GM23338 (cell line): ENCODE measurements at regions not wholly inside any gene's neighbourhood (a gene's known extent, or its start where the extent isn't known, plus 50 kb on each side); places are given as distances from the start of the nearest gene placed in this dataset.

Source experiments
- ATAC-seq: fragments of 200-7000 bp; cut with Tn5 transposase; 3 replicates; pipeline ENCODE4 v1.9.1; 2020
- DNase-seq: peaks from one replicate; pipeline ENCODE4 v3.0.0-alpha.2; 2015; ENCODE audit warnings: low spot score
- H2AFZ ChIP-seq: fragments of 200-600 bp; sonication (generic); 2 replicates; pipeline ENCODE4 v1.8.0; 2016; ENCODE audit warnings: antibody characterized with exemption, mild to moderate bottlenecking, moderate library complexity
- H3F3A ChIP-seq: fragments of 200-600 bp; sonication (generic); replicated peaks from 2 replicates; pipeline ENCODE4 v1.8.0; 2017; ENCODE audit warnings: antibody characterized with exemption, mixed run types, low read depth
- H3K27ac ChIP-seq: fragments of 200-600 bp; sonication (generic); 2 replicates; pipeline ENCODE4 v1.6.1; 2016; ENCODE audit warnings: low read depth
- H3K27me3 ChIP-seq: fragments of 200-600 bp; sonication (generic); 2 replicates; pipeline ENCODE4 v1.8.0; 2016; ENCODE audit warnings: mild to moderate bottlenecking, mixed run types, moderate library complexity; ENCODE audit not compliant: insufficient read depth
- H3K36me3 ChIP-seq: fragments of 200-600 bp; sonication (generic); 2 replicates; pipeline ENCODE4 v1.8.0; 2016; ENCODE audit warnings: mild to moderate bottlenecking; ENCODE audit not compliant: insufficient read depth
- H3K4me1 ChIP-seq: fragments of 200-600 bp; sonication (generic); 2 replicates; pipeline ENCODE4 v1.8.0; 2016; ENCODE audit warnings: mild to moderate bottlenecking, moderate library complexity; ENCODE audit not compliant: insufficient read depth
- H3K4me2 ChIP-seq: fragments of 200-600 bp; sonication (generic); 2 replicates; pipeline ENCODE4 v1.7.1; 2017; ENCODE audit warnings: mixed run types
- H3K4me3 ChIP-seq: fragments of 200-600 bp; sonication (generic); 2 replicates; pipeline ENCODE4 v1.6.1; 2016; ENCODE audit warnings: mixed run types
- H3K79me2 ChIP-seq: fragments of 200-600 bp; sonication (generic); replicated peaks from 2 replicates; pipeline ENCODE4 v1.8.0; 2017; ENCODE audit warnings: mild to moderate bottlenecking; ENCODE audit not compliant: insufficient read depth
- H3K9me2 ChIP-seq: fragments of 200-600 bp; sonication (generic); 2 replicates; pipeline ENCODE4 v1.8.0; 2017; ENCODE audit not compliant: insufficient read depth
- H4K20me1 ChIP-seq: fragments of 200-600 bp; sonication (generic); replicated peaks from 2 replicates; pipeline ENCODE4 v1.8.0; 2017; ENCODE audit warnings: mild to moderate bottlenecking; ENCODE audit not compliant: insufficient read depth
- H3K27ac Mint-ChIP-seq: 2 replicates; pipeline ENCODE4 v1.8.0; 2020; ENCODE audit warnings: inconsistent platforms, mild to moderate bottlenecking, moderate library complexity, mixed read lengths
- H3K27me3 Mint-ChIP-seq: 3 replicates; pipeline ENCODE4 v1.8.0; 2022; ENCODE audit warnings: low read depth, mild to moderate bottlenecking, moderate library complexity, mixed read lengths, inconsistent platforms; ENCODE audit not compliant: insufficient read depth, poor library complexity
- H3K36me3 Mint-ChIP-seq: 3 replicates; pipeline ENCODE4 v1.8.0; 2021; ENCODE audit warnings: low read depth, mild to moderate bottlenecking, inconsistent platforms, moderate library complexity, mixed read lengths
- H3K4me1 Mint-ChIP-seq: 3 replicates; pipeline ENCODE4 v1.8.0; 2020; ENCODE audit warnings: mild to moderate bottlenecking, inconsistent platforms, mixed read lengths
- H3K4me3 Mint-ChIP-seq: 3 replicates; pipeline ENCODE4 v1.8.0; 2021; ENCODE audit warnings: moderate library complexity, mild to moderate bottlenecking, inconsistent platforms, mixed read lengths
- H3K9me3 Mint-ChIP-seq: 3 replicates; pipeline ENCODE4 v1.8.0; 2020; ENCODE audit warnings: moderate library complexity, mild to moderate bottlenecking, inconsistent platforms, mixed read lengths
- CREB1 ChIP-seq: fragments of 250-450 bp; sonication (Bioruptor Pico); IDR thresholded peaks from 2 replicates; pipeline ENCODE4 v1.5.0; 2020; ENCODE audit warnings: low read depth, mild to moderate bottlenecking, moderate library complexity
- CTCF ChIP-seq, 2 experiments: fragments of 200-600 bp in 1 of 2; sonication (generic) in 1 of 2; conservative IDR thresholded peaks; 2 replicates each; pipeline versions ENCODE4 v1.5.1 to v1.6.1; 2016 to 2017; ENCODE audit warnings: antibody characterized with exemption in 2 of 2, low read depth in 2 of 2, mild to moderate bottlenecking in 2 of 2, moderate library complexity in 1 of 2
- ETS1 ChIP-seq: IDR thresholded peaks from 2 replicates; pipeline ENCODE4 v1.6.1; 2016; ENCODE audit warnings: antibody characterized with exemption
- EZH2 ChIP-seq: fragments of 200-600 bp; sonication (generic); IDR thresholded peaks from one replicate; pipeline ENCODE4 v1.8.0; 2017; ENCODE audit warnings: antibody characterized with exemption, mild to moderate bottlenecking, low read depth; ENCODE audit not compliant: unreplicated experiment
- EZH2phosphoT487 ChIP-seq: fragments of 200-600 bp; sonication (generic); IDR thresholded peaks from one replicate; pipeline ENCODE4 v1.8.1; 2018; ENCODE audit warnings: antibody characterized with exemption; ENCODE audit not compliant: unreplicated experiment
- JUNB ChIP-seq: IDR thresholded peaks from one replicate; pipeline ENCODE4 v1.6.1; 2016; ENCODE audit warnings: antibody characterized with exemption; ENCODE audit not compliant: unreplicated experiment
- NANOG ChIP-seq: IDR thresholded peaks from 2 replicates; pipeline ENCODE4 v1.6.1; 2016; ENCODE audit warnings: antibody characterized with exemption, borderline replicate concordance
- POLR2AphosphoS5 ChIP-seq: IDR thresholded peaks from 2 replicates; pipeline ENCODE4 v1.6.1; 2016; ENCODE audit warnings: antibody characterized with exemption, low read depth
- REST ChIP-seq: IDR thresholded peaks from one replicate; pipeline ENCODE4 v1.6.1; 2018; ENCODE audit warnings: antibody characterized with exemption; ENCODE audit not compliant: unreplicated experiment
- STAT1 ChIP-seq: IDR thresholded peaks from one replicate; pipeline ENCODE4 v1.6.1; 2016; ENCODE audit warnings: antibody characterized with exemption; ENCODE audit not compliant: unreplicated experiment
- ZNF114 ChIP-seq: fragments of 250-450 bp; sonication (Bioruptor Pico); IDR thresholded peaks from 2 replicates; pipeline ENCODE4 v1.5.0; 2020; ENCODE audit warnings: mild to moderate bottlenecking, moderate library complexity
- ZNF331 ChIP-seq: fragments of 250-450 bp; sonication (Bioruptor Pico); IDR thresholded peaks from 2 replicates; pipeline ENCODE4 v1.5.0; 2020; ENCODE audit warnings: low read depth, mild to moderate bottlenecking, moderate library complexity
- ZNF462 ChIP-seq: fragments of 250-450 bp; sonication (Bioruptor Pico); IDR thresholded peaks from 2 replicates; pipeline ENCODE4 v1.5.0; 2020; ENCODE audit warnings: mild to moderate bottlenecking, moderate library complexity

- Histone ChIP-seq H3K36me3 (peaks cover 4% of the 10 kb centered on the region; the same call in 1 of the 2 replicates), H3K4me1 (no peaks in the 10 kb centered on the region), H3K27me3 (no peaks in the 10 kb centered on the region), H3K4me3 (no peak overlapping the region), H2AFZ (no peak overlapping the region), H3K9me2 (peaks cover 5% of the 10 kb centered on the region; the same call in 1 of the 2 replicates), H4K20me1 (no peaks in the 10 kb centered on the region), H3K79me2 (no peaks in the 10 kb centered on the region), H3K4me2 (no peak overlapping the region), H3K27ac (no peak overlapping the region), H3F3A (no peaks in the 10 kb centered on the region)
- TF ChIP-seq NANOG (no peak), REST (no peak), ZNF462 (CRISPR knock-in tag) (no peak), ZNF331 (CRISPR knock-in tag) (no peak), POLR2AphosphoS5 (no peak), EZH2 (no peak), EZH2phosphoT487 (no peak), ZNF114 (CRISPR knock-in tag) (no peak), ETS1 (no peak), JUNB (no peak), CTCF (conservative IDR thresholded peaks at IDR 0.05; ENCODE audit: low read depth in 2 of 2) (no peak), STAT1 (no peak), CREB1 (no peak)
- Mint-ChIP-seq H3K4me1 (no peaks in the 10 kb centered on the region), H3K36me3 (peaks cover 7% of the 10 kb centered on the region; the same call in 2 of the 3 replicates), H3K27ac (no peak overlapping the region), H3K27me3 (no peaks in the 10 kb centered on the region), H3K4me3 (no peak overlapping the region), H3K9me3 (peaks cover 23% of the 10 kb centered on the region)
- no peak for ATAC-seq
- DNase-seq: no peak
These were observed 100.1 kb downstream of the ATP23 start for GRCh38 chr12:58041441-58041840.
